ENCODE measurements at regions not wholly inside any gene's neighbourhood (a gene's known extent, or its start where the extent isn't known, plus 50 kb on each side); places are given as distances from the start of the nearest gene placed in this dataset.

- DNase-seq (ENCODE audit: low spot score), result no peak
- intact Hi-C loops (cut with DNase I), result no loop called here
These were observed 97.8 kb upstream of the TENM3 start for GRCh38 chr4:182145334-182145905.

- intact Hi-C loops (cut with DNase I), result no loop called here
- DNase-seq (ENCODE audit: low spot score), result no peak
These were observed 95.8 kb upstream of the TENM3 start for GRCh38 chr4:182147391-182147790.

GRCh38 chr4:182150645-182151044 lies 92.6 kb upstream of the TENM3 start:
- intact Hi-C loops (cut with DNase I), result no loop called here
- no peak for DNase-seq (ENCODE audit: low spot score)

DNA sequence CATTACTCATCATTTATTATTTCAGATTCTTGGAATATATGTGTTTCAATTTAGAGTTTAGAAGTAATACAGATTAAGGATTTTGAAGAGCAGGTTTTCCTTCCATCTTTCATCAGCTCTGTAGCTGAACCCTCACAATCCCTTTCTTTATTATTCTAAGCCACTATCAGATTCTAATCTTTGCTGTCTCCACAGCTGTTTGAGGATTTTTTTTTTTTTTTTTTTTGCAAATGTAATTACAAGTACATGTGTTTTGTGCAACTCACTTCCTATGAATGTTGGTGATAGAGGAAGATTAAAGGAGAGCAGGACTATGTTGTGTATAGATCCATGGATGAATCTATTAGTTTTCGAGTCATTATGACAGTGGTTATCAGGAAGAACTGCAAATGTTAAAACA lies 87.4 kb upstream of the TENM3 start:
- no peak for DNase-seq (ENCODE audit: low spot score)
- intact Hi-C loops (cut with DNase I), result no loop called here

GRCh38 chr4:182163180-182163579 lies 80.0 kb upstream of the TENM3 start:
- no peak for DNase-seq (ENCODE audit: low spot score)
- intact Hi-C loops (cut with DNase I), result no loop called here

DNA sequence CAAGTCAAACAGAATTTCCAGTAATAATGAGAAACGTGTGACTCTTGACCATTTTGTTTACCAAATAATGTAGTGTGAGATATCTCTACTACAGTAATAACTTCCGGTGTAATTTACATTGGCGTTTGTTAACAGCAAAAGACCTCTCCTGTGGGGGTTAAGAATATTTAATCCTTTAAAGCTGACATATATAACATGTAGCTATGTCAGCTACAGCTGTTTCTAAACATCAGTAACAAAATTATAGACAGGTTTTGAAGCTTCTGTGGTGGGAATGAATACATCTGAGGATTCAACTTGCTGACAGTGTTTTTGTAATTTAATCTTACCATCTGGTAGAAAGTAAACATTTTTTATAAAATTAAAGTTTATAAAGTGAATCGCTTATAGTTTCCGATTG lies 73.6 kb upstream of the TENM3 start:
- DNase-seq (ENCODE audit: low spot score), result no peak
- intact Hi-C loops (cut with DNase I), result no loop called here

DNA sequence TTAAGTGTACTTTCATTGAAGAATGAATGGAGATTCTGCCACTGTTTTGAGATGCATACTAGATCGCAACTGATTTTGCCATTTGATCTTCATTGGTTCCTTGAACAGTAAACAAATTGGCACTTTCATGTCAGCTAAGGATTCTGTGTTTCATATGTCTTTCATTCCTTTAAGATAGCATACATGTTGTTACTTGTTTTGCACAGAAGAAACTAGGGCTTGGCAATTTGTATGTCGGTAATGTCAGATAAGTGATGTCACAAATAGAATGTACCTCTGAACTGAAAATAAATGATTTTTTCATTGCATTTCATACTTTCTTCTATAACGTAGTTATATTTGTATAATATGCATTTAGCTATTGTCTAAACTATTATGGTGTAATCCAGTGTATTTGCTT lies 73.2 kb upstream of the TENM3 start:
- intact Hi-C loops (cut with DNase I), result no loop called here
- DNase-seq (ENCODE audit: low spot score), result no peak

DNA sequence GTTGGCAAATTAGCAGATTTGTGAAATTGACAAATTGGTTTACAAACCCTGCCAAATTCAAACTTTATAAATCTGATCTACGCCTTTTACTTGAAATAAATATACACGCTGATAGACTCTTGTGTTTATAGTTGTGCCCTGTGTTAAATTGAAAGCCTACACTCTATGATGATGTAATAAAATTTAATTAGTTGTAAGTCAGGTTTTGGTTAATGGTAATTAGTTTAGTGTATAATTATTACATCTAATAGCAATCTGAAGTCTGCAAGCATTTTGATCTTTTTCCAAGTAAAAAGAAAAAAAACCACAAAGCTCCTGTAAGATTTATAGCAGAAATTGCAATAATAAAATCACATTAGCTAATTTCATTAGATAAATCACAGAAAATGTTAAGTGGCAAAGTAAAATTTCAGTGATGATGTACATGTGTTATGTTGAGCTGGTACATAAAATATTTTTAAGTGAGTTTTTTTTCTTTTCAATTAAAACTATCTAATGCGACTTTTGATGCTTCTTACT lies 72.7 kb upstream of the TENM3 start:
- intact Hi-C loops (cut with DNase I), result no loop called here
- no peak for DNase-seq (ENCODE audit: low spot score)

- no peak for DNase-seq (ENCODE audit: low spot score)
- intact Hi-C loops (cut with DNase I), result no loop called here
These were observed 68.2 kb upstream of the TENM3 start for GRCh38 chr4:182174979-182175378.

GRCh38 chr4:182175788-182176519 lies 67.2 kb upstream of the TENM3 start:
- no peak for DNase-seq (ENCODE audit: low spot score)
- intact Hi-C loops (cut with DNase I), result no loop called here

DNA sequence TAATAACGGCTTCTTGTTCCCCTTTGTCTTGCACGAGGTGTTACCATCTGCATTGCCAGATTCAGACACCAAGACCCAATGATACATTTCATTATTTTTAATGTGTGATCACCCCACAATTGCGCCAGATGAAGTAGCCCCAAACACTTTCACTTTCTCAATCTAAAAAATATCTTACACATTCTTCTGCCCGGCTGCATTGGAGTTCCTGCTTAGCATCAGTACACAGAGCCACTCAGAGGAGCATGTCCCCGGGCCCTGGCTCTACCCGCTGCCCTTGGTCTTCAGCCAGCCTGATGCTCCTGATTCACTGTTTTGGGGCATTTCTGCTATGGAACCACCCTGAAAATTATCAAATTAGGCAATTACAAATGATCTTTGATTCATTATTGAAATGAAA lies 66.0 kb upstream of the TENM3 start:
- intact Hi-C loops (cut with DNase I), result no loop called here
- no peak for DNase-seq (ENCODE audit: low spot score)

DNA sequence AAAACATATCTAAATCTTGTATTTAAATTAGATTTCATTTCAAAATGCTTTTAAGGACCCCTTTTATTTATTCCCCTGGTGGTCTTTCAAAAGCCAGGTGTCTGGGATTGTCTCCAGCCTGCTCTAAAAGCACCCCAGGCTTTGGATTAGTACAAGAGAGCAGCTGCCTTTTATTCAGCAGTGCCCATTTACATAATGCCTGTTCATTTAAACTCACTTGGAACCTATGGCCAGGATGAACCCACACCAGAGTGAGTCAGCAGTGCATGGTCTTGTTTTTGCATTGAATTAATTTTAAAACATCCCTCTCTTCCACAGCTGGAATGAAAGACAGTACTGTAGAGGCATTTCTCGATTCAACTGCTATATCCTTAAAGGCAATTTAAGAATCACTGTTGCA lies 64.1 kb upstream of the TENM3 start:
- intact Hi-C loops (cut with DNase I), result no loop called here
- DNase-seq (ENCODE audit: low spot score), result no peak

DNA sequence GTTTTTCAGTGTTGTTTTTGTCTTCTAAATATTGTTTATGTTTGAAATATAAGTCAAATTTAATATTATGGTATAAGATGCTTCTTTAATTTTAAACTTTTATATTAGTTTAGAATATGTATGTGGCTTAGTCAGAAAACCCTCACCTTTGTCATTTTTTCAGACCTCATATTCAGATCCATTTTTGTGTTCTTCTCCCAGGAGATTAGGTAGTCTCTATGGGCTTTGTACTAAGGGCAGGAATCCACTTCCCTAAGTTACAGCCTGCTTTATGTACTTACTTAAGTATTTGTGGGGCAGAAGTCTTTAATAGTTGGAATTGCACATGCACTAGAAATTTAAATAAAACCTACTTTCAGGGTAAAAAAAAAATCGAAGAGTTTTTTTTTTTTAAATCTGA lies 63.5 kb upstream of the TENM3 start:
- intact Hi-C loops (cut with DNase I), result no loop called here
- DNase-seq (ENCODE audit: low spot score), result no peak

DNA sequence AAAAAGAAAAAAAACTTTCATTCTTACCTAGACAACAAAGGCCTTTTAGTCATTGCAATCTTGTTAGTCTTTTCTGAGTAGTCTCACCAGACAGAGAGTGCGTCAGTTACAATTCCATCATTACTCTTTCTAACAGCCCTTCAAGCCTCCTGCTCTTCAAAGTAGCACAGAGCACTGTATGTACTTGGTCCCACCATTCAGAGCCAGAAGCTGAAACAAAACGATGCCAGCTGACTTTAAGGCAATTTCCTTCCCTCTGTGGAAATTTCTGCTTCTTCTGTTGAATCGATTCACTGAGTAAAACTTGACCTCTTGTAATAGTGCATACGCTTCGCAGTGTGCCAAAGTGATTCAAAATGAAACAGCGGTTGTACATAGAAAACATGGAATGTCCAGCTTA lies 57.7 kb upstream of the TENM3 start:
- no peak for DNase-seq (ENCODE audit: low spot score)
- intact Hi-C loops (cut with DNase I), result no loop called here

- intact Hi-C loops (cut with DNase I), result no loop called here
These were observed 55.5 kb upstream of the TENM3 start for GRCh38 chr4:182187674-182188073.

GRCh38 chr4:182188622-182189021 lies 54.6 kb upstream of the TENM3 start:
- intact Hi-C loops (cut with DNase I), result no loop called here
- no peak for DNase-seq (ENCODE audit: low spot score)

More at GRCh38 chr4:182187674-182188073, 55.5 kb upstream of the TENM3 start:
- no peak for DNase-seq (ENCODE audit: low spot score)

DNA sequence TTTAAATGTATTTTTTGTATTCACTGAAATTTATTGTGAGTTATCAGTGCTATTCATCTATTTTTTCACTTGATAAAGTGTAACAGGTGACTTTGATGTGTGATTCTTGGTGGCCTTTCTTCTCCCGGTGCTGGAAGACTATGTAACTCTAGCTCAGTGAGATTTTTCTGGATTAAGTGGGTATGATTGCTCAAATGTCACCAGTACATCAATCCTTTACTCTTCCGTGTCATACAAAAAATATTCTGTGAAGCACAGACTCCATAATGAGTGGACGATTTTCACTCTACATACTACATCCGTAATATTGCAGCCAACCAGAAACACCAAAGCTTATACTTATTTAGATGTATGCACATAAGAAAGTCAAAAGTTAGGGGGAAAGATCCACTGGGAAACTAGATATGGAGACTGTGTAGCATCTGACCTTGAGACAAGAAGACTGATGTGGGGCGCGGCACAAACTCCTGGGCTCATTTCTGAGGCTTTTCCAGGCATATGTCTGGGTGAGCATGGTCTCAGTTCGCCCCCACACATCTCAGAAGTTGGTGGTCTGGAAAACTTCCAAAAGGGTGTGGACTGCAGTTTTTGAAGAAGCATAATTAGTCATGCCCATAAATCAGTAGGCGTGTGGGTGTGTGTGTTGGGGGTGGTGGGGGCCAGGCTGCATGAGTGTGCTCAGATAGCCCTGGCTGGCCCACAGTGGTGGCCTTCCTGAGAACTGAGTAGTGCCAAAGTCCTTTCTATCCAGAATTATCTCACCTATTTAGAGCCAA lies 53.9 kb upstream of the TENM3 start:
- no peak for DNase-seq (ENCODE audit: low spot score)
- intact Hi-C loops (cut with DNase I), result no loop called here

GRCh38 chr4:182190306-182190705 lies 52.9 kb upstream of the TENM3 start:
- intact Hi-C loops (cut with DNase I), result no loop called here
- no peak for DNase-seq (ENCODE audit: low spot score)

GRCh38 chr4:182192511-182193181 lies 50.6 kb upstream of the TENM3 start:
- DNase-seq (ENCODE audit: low spot score), result no peak
- intact Hi-C loops (cut with DNase I), result no loop called here

DNA sequence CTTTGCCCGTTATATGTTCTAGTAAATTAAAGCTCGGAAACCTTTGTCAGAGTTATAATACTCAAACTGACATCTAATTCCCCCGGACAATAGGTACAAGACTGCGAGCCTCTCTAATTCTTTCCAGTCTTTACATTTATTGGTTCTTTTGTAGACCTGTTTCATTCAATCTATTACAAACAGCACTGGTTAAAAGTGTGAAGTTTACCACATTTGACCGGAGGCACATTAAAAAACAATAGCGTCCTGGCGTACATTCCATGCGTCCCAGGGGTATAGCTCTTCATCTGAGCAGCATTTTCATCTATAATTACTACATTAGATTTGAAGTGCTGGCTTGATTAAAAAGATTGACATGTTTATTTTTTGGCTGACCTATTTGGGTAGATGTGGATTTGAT lies 49.9 kb upstream of the TENM3 start:
- DNase-seq (ENCODE audit: low spot score), result no peak
- intact Hi-C loops (cut with DNase I), result no loop called here
